A549 (cell line): ENCODE measurements at regions not wholly inside any gene's neighbourhood (a gene's known extent, or its start where the extent isn't known, plus 50 kb on each side); places are given as distances from the start of the nearest gene placed in this dataset.

Source experiments
- ATAC-seq, 2 experiments: fragments of 200-7000 bp in 1 of 2; fragments of >200 bp in 1 of 2; cut with Nextera tagmentation in 1 of 2; cut with Tn5 transposase in 1 of 2; 3 replicates each; pipeline versions ENCODE4 v1.8.0 to v1.9.1; 2018 to 2020; ENCODE audit warnings: mild to moderate bottlenecking in 1 of 2, moderate library complexity in 1 of 2
- CTCF ChIA-PET: fragments of 300-600 bp; sonication (Branson Sonifier 250); formaldehyde crosslinking; extraction: SDS; loops from one replicate; lab custom pipeline; 2021; ENCODE audit warnings: antibody characterized with exemption, inconsistent platforms; lab: Yijun Ruan, JAX
- POLR2A ChIA-PET: fragments of 350-600 bp; formaldehyde crosslinking; extraction: SDS; loops from one replicate; lab custom pipeline; 2021; ENCODE audit warnings: antibody characterized with exemption, inconsistent platforms; lab: Yijun Ruan, JAX
- DNase-seq, 2 experiments: peaks; one replicate each; pipeline versions ENCODE4 v3.0.0 to v3.0.0-alpha.2; 2011 to 2016; ENCODE audit warnings: low read depth in 1 of 2, low spot score in 1 of 2
- FAIRE-seq: peaks from 2 replicates; lab custom pipeline; 2011; peaks lifted over from hg19 to GRCh38; lab: Jason Lieb, UNC
- H3K27ac ChIP-seq, 2 experiments: fragments of >200 bp; sonication (Bioruptor Twin); formaldehyde crosslinking; 3 replicates each; pipeline ENCODE4 v1.5.1; 2016 to 2017
- H3K4me1 ChIP-seq: fragments of >200 bp; sonication (Bioruptor Twin); formaldehyde crosslinking; 3 replicates; pipeline ENCODE4 v1.6.1; 2016
- H3K4me2 ChIP-seq: fragments of >200 bp; sonication (Bioruptor Twin); formaldehyde crosslinking; 3 replicates; pipeline ENCODE4 v1.6.1; 2016
- H3K4me3 ChIP-seq: fragments of >200 bp; sonication (Bioruptor Twin); formaldehyde crosslinking; 3 replicates; pipeline ENCODE4 v1.5.1; 2016
- H3K9me3 ChIP-seq: fragments of >200 bp; sonication (Bioruptor Twin); formaldehyde crosslinking; 3 replicates; pipeline ENCODE4 v1.6.1; 2016
- CBX8 ChIP-seq: fragments of 200-600 bp; sonication (generic); IDR thresholded peaks from 2 replicates; pipeline ENCODE4 v1.6.1; 2016
- EHF ChIP-seq: fragments of 250-450 bp; sonication (Bioruptor Pico); IDR thresholded peaks from 2 replicates; pipeline ENCODE4 v1.5.0; 2020; ENCODE audit warnings: mild to moderate bottlenecking
- FOSL2 ChIP-seq, 2 experiments: fragments of 450-650 bp in 1 of 2; fragments of >200 bp in 1 of 2; sonication (Bioruptor Twin) in 1 of 2; formaldehyde crosslinking; IDR thresholded peaks; 2 replicates each; pipeline versions ENCODE4 v1.5.0 to v1.6.1; 2016 to 2020; ENCODE audit warnings: mild to moderate bottlenecking in 1 of 2, moderate library complexity in 1 of 2
- HES2 ChIP-seq: fragments of >200 bp; sonication (Bioruptor Twin); formaldehyde crosslinking; IDR thresholded peaks from 2 replicates; pipeline ENCODE4 v1.6.1; 2016
- HEYL ChIP-seq: fragments of 250-450 bp; sonication (Bioruptor Pico); IDR thresholded peaks from 2 replicates; pipeline ENCODE4 v1.8.0; 2021; ENCODE audit warnings: mild to moderate bottlenecking, moderate library complexity
- HMGXB4 ChIP-seq: fragments of 250-450 bp; sonication (Bioruptor Pico); IDR thresholded peaks from 2 replicates; pipeline ENCODE4 v1.5.0; 2021; ENCODE audit warnings: mild to moderate bottlenecking, moderate library complexity, borderline replicate concordance
- HOXA7 ChIP-seq: fragments of 250-450 bp; sonication (Bioruptor Pico); IDR thresholded peaks from 2 replicates; pipeline ENCODE4 v1.5.0; 2020; ENCODE audit warnings: mild to moderate bottlenecking, moderate library complexity
- HOXB5 ChIP-seq: fragments of 250-450 bp; sonication (Bioruptor Pico); IDR thresholded peaks from 2 replicates; pipeline ENCODE4 v1.5.0; 2020; ENCODE audit warnings: mild to moderate bottlenecking, moderate library complexity
- JUNB ChIP-seq: fragments of >200 bp; sonication (Bioruptor Twin); formaldehyde crosslinking; IDR thresholded peaks from 2 replicates; pipeline ENCODE4 v1.6.1; 2016
- MAFK ChIP-seq: fragments of 450-650 bp; IDR thresholded peaks from 2 replicates; pipeline ENCODE4 v1.6.1; 2014; ENCODE audit not compliant: partially characterized antibody
- MAX ChIP-seq: IDR thresholded peaks from 2 replicates; pipeline ENCODE4 v1.6.1; 2012
- MAZ ChIP-seq: fragments of 150-350 bp; IDR thresholded peaks from 2 replicates; pipeline ENCODE4 v1.6.1; 2014; ENCODE audit warnings: antibody characterized with exemption, low read depth, low read length, borderline replicate concordance
- NPAS2 ChIP-seq: fragments of 250-450 bp; sonication (Bioruptor Pico); IDR thresholded peaks from 2 replicates; pipeline ENCODE4 v1.8.0; 2022; ENCODE audit warnings: mild to moderate bottlenecking, moderate library complexity, borderline replicate concordance
- NR3C1 ChIP-seq: fragments of >200 bp; sonication (Bioruptor Twin); formaldehyde crosslinking; IDR thresholded peaks from 3 replicates; pipeline ENCODE4 v1.6.1; 2017
- PBX3 ChIP-seq: IDR thresholded peaks from 2 replicates; pipeline ENCODE4 v1.6.1; 2012
- PHF8 ChIP-seq: fragments of 200-600 bp; sonication (generic); IDR thresholded peaks from 2 replicates; pipeline ENCODE4 v1.6.1; 2016; ENCODE audit warnings: low read depth, mild to moderate bottlenecking, antibody characterized with exemption, moderate library complexity, borderline replicate concordance
- POLR2A ChIP-seq: IDR thresholded peaks from 2 replicates; pipeline ENCODE4 v1.6.1; 2012; ENCODE audit warnings: mild to moderate bottlenecking, low read length
- RARB ChIP-seq: fragments of 250-450 bp; sonication (Bioruptor Pico); IDR thresholded peaks from 2 replicates; pipeline ENCODE4 v1.8.0; 2021; ENCODE audit warnings: mild to moderate bottlenecking, moderate library complexity
- RFX5 ChIP-seq: fragments of 450-650 bp; IDR thresholded peaks from 2 replicates; pipeline ENCODE4 v1.7.1; 2014; ENCODE audit warnings: antibody characterized with exemption, mild to moderate bottlenecking, moderate library complexity
- RNF2 ChIP-seq: fragments of 200-600 bp; sonication (generic); IDR thresholded peaks from 2 replicates; pipeline ENCODE4 v1.6.1; 2016; ENCODE audit warnings: low read depth, mild to moderate bottlenecking, antibody characterized with exemption, moderate library complexity, borderline replicate concordance
- SMC3 ChIP-seq: fragments of >200 bp; sonication (Bioruptor Twin); formaldehyde crosslinking; IDR thresholded peaks from 3 replicates; pipeline ENCODE4 v1.6.1; 2018; ENCODE audit warnings: inconsistent platforms
- SREBF2 ChIP-seq: fragments of 450-650 bp; IDR thresholded peaks from 2 replicates; pipeline ENCODE4 v1.6.1; 2014; ENCODE audit warnings: mild to moderate bottlenecking, moderate library complexity
- TP53 ChIP-seq: fragments of 250-450 bp; sonication (Bioruptor Pico); IDR thresholded peaks from 2 replicates; pipeline ENCODE4 v1.5.0; 2021; ENCODE audit warnings: mild to moderate bottlenecking, moderate library complexity
- ZNF302 ChIP-seq: fragments of 250-450 bp; sonication (Bioruptor Pico); IDR thresholded peaks from 2 replicates; pipeline ENCODE4 v1.9.0; 2021; ENCODE audit warnings: inconsistent platforms, mild to moderate bottlenecking, moderate library complexity
- ZSCAN20 ChIP-seq: fragments of 250-450 bp; sonication (Bioruptor Pico); IDR thresholded peaks from 2 replicates; pipeline ENCODE4 v1.8.0; 2022; ENCODE audit warnings: mild to moderate bottlenecking, moderate library complexity
- WGBS: methylation state at CpG from one replicate; pipeline ENCODE4 v1.1.6; 2017; ENCODE audit errors: missing lambda C conversion rate; 5-methylcytosine and 5-hydroxymethylcytosine counted together

- TF ChIP-seq HMGXB4 (CRISPR knock-in tag) (no peak), NR3C1 (no peak), PHF8 (no peak), RARB (CRISPR knock-in tag) (no peak), HES2 (no peak)
Observed at GRCh38 chr3:94935738-94936580, 873.1 kb downstream of the NSUN3 start (continued).

GRCh38 chr3:94937980-94938379, 875.1 kb downstream of the NSUN3 start:
- CTCF ChIA-PET: no interaction called here
- FAIRE-seq: no peak

GRCh38 chr3:94946683-94947082, 883.8 kb downstream of the NSUN3 start:
- H3K9me3 ChIP-seq: no peaks in the 10 kb centered on the region
- H3K4me1 ChIP-seq: no peaks in the 10 kb centered on the region
- no peak for FAIRE-seq
- no peak for DNase-seq
- no peak overlapping the region for H3K4me3 ChIP-seq
- no peak for ATAC-seq
- no peak for TF ChIP-seq RNF2
- no peak for TF ChIP-seq SMC3
- no peak for TF ChIP-seq HOXA7 (CRISPR knock-in tag)
- TF ChIP-seq MAFK: no peak
- no peak for TF ChIP-seq JUNB
- TF ChIP-seq TP53 (CRISPR knock-in tag): no peak
- TF ChIP-seq PBX3: no peak
- no peak for TF ChIP-seq RFX5
- TF ChIP-seq ZSCAN20 (CRISPR knock-in tag): no peak
- no peak for TF ChIP-seq SREBF2
- no peak for TF ChIP-seq POLR2A
- no peak for TF ChIP-seq MAZ
- no peak for TF ChIP-seq CBX8
- no peak for TF ChIP-seq MAX
- TF ChIP-seq NPAS2 (CRISPR knock-in tag): no peak
- H3K4me2 ChIP-seq: no peak overlapping the region
- H3K27ac ChIP-seq: no peak overlapping the region
- WGBS: 68% methylated on average over 5 of the region's 6 CpGs
- CTCF ChIA-PET: no interaction called here
- POLR2A ChIA-PET: no interaction called here

More at GRCh38 chr3:94937980-94938379, 875.1 kb downstream of the NSUN3 start:
- Histone ChIP-seq H3K9me3 (no peaks in the 10 kb centered on the region), H3K27ac (no peak overlapping the region)
- TF ChIP-seq RARB (CRISPR knock-in tag): no peak
- TF ChIP-seq FOSL2 (IDR thresholded peaks at IDR 0.05): no peak
- no peak for TF ChIP-seq FOSL2 (CRISPR knock-in tag; IDR thresholded peaks at IDR 0.05)
- TF ChIP-seq ZNF302 (CRISPR knock-in tag): no peak
- TF ChIP-seq HEYL (CRISPR knock-in tag): no peak
- no peak for TF ChIP-seq HES2
- TF ChIP-seq HMGXB4 (CRISPR knock-in tag): no peak
- TF ChIP-seq EHF (CRISPR knock-in tag): no peak
- no peak for TF ChIP-seq HOXB5 (CRISPR knock-in tag)
- no peak for TF ChIP-seq CBX8
- TF ChIP-seq, all 56 proteins: peak for 0
- ATAC-seq: no peak
- POLR2A ChIA-PET: no interaction called here
- no peak for DNase-seq
- Histone ChIP-seq H3K4me2 (no peak overlapping the region), H3K4me3 (no peak overlapping the region), H3K4me1 (no peaks in the 10 kb centered on the region)
- WGBS: 92% methylated on average over 34 of the region's 34 CpGs
